ENCODE measurements at regions not wholly inside any gene's neighbourhood (a gene's known extent, or its start where the extent isn't known, plus 50 kb on each side); places are given as distances from the start of the nearest gene placed in this dataset.
A peak's percentile ranks its signal among the peaks of the same experiment; 100 is the strongest.

DNA sequence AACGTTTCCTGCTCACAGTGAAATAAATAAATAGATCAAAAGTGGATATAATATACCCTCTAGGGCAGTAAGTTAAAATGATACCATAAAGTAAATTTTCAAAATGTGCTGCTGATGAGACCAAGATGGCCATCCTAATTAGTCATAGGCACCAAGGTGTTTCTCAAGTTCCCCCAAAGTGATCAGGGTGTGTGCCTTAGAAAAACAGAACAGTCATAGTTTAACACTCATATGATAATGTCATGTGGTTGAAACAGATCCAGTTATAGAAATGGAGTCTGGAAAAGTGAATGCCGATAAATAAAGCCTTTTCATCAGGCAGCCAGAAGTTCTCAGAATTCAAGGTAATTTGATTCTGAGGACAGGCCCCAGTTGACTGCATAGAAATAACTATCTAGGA is 161.5 kb upstream of the CDKN2B start:
- H3K4me3 ChIP-seq (ENCODE audit: low read length), result peak overlapping the region; percentile 34
- no peaks in the 10 kb centered on the region for H3K79me2 ChIP-seq (ENCODE audit: low read length)
- H3K27me3 ChIP-seq (ENCODE audit: low read depth, low read length), result no peaks in the 10 kb centered on the region
- TF ChIP-seq EZH2phosphoT487 (IDR thresholded peaks at IDR 0.05; ENCODE audit: low read depth), result no peak
- TF ChIP-seq, protein P1, sequence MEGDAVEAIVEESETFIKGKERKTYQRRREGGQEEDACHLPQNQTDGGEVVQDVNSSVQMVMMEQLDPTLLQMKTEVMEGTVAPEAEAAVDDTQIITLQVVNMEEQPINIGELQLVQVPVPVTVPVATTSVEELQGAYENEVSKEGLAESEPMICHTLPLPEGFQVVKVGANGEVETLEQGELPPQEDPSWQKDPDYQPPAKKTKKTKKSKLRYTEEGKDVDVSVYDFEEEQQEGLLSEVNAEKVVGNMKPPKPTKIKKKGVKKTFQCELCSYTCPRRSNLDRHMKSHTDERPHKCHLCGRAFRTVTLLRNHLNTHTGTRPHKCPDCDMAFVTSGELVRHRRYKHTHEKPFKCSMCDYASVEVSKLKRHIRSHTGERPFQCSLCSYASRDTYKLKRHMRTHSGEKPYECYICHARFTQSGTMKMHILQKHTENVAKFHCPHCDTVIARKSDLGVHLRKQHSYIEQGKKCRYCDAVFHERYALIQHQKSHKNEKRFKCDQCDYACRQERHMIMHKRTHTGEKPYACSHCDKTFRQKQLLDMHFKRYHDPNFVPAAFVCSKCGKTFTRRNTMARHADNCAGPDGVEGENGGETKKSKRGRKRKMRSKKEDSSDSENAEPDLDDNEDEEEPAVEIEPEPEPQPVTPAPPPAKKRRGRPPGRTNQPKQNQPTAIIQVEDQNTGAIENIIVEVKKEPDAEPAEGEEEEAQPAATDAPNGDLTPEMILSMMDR (IDR thresholded peaks at IDR 0.05; ENCODE audit: low read depth, low read length), result no peak
- H3K27ac ChIP-seq (ENCODE audit: low read length), result peak overlapping the region; percentile 91
- H4K20me1 ChIP-seq (ENCODE audit: insufficient read depth, low read length), result no peaks in the 10 kb centered on the region
- peak overlapping the region; percentile 58 for H2AFZ ChIP-seq (ENCODE audit: low read depth, low read length)
- H3K9ac ChIP-seq (ENCODE audit: low read length), result peak overlapping the region; percentile 50; the same call in 1 of the 2 replicates
- no peaks in the 10 kb centered on the region for H3K9me3 ChIP-seq (ENCODE audit: insufficient read depth, low read length)
- peak overlapping the region; percentile 65 for H3K4me2 ChIP-seq (ENCODE audit: low read length)
- peaks cover 50% of the 10 kb centered on the region for H3K4me1 ChIP-seq (ENCODE audit: low read length)
- H3K36me3 ChIP-seq (replicated peaks; ENCODE audit: low read depth, low read length), result peaks cover 2% of the 10 kb centered on the region

DNA sequence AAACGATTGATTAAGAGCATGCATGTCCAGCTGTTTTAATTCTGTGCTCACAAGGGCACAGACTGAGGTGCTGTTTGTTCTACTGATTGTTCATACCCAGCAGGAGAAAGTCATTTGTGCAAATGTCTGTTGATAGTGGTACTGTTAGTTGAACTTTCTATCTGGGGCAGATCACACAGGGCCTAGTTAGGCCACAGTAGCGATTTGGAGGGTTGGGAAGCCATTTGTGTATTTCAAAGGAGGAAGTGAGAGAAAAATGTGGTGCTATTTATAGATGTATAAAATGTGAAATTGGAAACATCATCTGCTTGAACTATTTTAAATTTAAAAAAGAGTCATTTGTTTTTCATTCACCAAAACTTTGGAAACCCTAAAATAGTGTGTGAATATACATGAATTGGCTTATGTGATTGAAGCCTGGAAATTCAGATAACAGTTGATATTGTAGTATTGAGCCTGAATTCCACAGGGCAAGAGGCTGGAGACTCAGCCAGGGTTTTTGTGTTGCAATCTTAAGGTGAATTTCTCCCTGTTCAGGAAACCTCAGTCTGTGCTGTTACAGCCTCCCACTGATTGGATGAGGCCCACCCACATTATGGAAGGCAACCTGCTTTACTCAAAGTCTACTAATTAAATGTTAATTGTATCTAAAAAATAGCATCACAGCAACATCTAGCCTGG is 162.0 kb upstream of the CDKN2B start:
- H3K4me2 ChIP-seq (ENCODE audit: low read length), result peak overlapping the region; percentile 65
- H4K20me1 ChIP-seq (ENCODE audit: insufficient read depth, low read length), result no peaks in the 10 kb centered on the region
- H3K9me3 ChIP-seq (ENCODE audit: insufficient read depth, low read length), result no peaks in the 10 kb centered on the region
- peaks cover 2% of the 10 kb centered on the region for H3K36me3 ChIP-seq (replicated peaks; ENCODE audit: low read depth, low read length)
- no peaks in the 10 kb centered on the region for H3K27me3 ChIP-seq (ENCODE audit: low read depth, low read length)
- no peak for TF ChIP-seq EZH2phosphoT487 (IDR thresholded peaks at IDR 0.05; ENCODE audit: low read depth)
- TF ChIP-seq, protein P1 (IDR thresholded peaks at IDR 0.05; ENCODE audit: low read depth, low read length), result no peak
- peaks cover 50% of the 10 kb centered on the region for H3K4me1 ChIP-seq (ENCODE audit: low read length)
- peak overlapping the region; percentile 58 for H2AFZ ChIP-seq (ENCODE audit: low read depth, low read length)
- peak overlapping the region; percentile 91 for H3K27ac ChIP-seq (ENCODE audit: low read length)
- H3K9ac ChIP-seq (ENCODE audit: low read length), result peak overlapping the region; percentile 50; the same call in 1 of the 2 replicates
- peak overlapping the region; percentile 34 for H3K4me3 ChIP-seq (ENCODE audit: low read length)
- no peaks in the 10 kb centered on the region for H3K79me2 ChIP-seq (ENCODE audit: low read length)

DNA sequence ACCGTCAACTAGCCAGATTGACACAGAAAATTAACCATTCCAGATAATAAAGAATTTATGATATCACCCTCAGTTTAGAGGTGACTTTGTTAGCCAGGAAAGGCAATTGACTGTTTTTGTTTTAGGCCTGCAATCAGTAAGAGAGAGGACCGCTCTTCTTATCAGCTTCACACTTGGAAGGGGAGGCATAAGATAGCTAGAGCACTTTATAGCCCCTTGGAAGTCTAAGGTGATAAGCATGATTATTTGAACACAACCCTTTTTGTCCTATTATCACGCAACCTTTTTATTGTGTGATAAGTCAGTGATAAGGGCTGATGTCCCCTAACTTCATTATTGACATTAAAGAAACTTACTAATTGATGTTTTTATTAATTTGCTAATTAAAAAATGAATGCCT is 162.6 kb upstream of the CDKN2B start:
- TF ChIP-seq, protein P1 (IDR thresholded peaks at IDR 0.05; ENCODE audit: low read depth, low read length), result no peak
- TF ChIP-seq EZH2phosphoT487 (IDR thresholded peaks at IDR 0.05; ENCODE audit: low read depth), result no peak
- Histone ChIP-seq H3K79me2 (ENCODE audit: low read length) (no peaks in the 10 kb centered on the region), H4K20me1 (ENCODE audit: insufficient read depth, low read length) (no peaks in the 10 kb centered on the region), H3K27me3 (ENCODE audit: low read depth, low read length) (no peaks in the 10 kb centered on the region), H3K4me3 (ENCODE audit: low read length) (no peak overlapping the region), H3K9ac (ENCODE audit: low read length) (peak overlapping the region; percentile 50; the same call in 1 of the 2 replicates), H2AFZ (ENCODE audit: low read depth, low read length) (no peak overlapping the region), H3K4me2 (ENCODE audit: low read length) (peak overlapping the region; percentile 65; the same call in 1 of the 2 replicates), H3K9me3 (ENCODE audit: insufficient read depth, low read length) (no peaks in the 10 kb centered on the region), H3K27ac (ENCODE audit: low read length) (peak overlapping the region; percentile 91), H3K36me3 (replicated peaks; ENCODE audit: low read depth, low read length) (peaks cover 2% of the 10 kb centered on the region), H3K4me1 (ENCODE audit: low read length) (peaks cover 55% of the 10 kb centered on the region)

DNA sequence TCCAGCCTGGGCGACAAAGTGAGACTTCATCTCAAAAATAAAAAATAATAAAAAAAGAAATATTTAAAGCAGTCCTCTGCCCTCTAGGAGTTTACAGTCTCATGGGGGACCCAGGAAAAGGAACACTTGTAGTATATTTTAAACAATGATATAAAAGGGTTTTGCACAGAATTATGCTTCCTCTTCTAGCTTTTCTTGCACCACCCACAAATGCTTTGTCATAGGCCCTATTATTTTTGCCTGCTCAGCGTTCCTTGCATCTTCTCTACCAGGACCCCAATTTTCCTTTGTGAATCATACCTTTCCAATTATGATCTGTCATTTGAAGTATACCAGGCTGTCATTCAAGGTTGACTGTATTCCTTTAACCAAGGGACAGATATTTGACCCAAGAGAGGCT is 164.8 kb upstream of the CDKN2B start:
- Histone ChIP-seq H3K79me2 (ENCODE audit: low read length) (no peaks in the 10 kb centered on the region), H3K9ac (ENCODE audit: low read length) (no peak overlapping the region), H3K4me3 (ENCODE audit: low read length) (no peak overlapping the region), H3K27me3 (ENCODE audit: low read depth, low read length) (no peaks in the 10 kb centered on the region), H4K20me1 (ENCODE audit: insufficient read depth, low read length) (no peaks in the 10 kb centered on the region), H3K27ac (ENCODE audit: low read length) (no peak overlapping the region), H3K4me1 (ENCODE audit: low read length) (peaks cover 51% of the 10 kb centered on the region), H3K4me2 (ENCODE audit: low read length) (no peak overlapping the region), H3K9me3 (ENCODE audit: insufficient read depth, low read length) (no peaks in the 10 kb centered on the region), H2AFZ (ENCODE audit: low read depth, low read length) (no peak overlapping the region), H3K36me3 (replicated peaks; ENCODE audit: low read depth, low read length) (peaks cover 2% of the 10 kb centered on the region)
- TF ChIP-seq, protein P1 (IDR thresholded peaks at IDR 0.05; ENCODE audit: low read depth, low read length), result no peak
- TF ChIP-seq EZH2phosphoT487 (IDR thresholded peaks at IDR 0.05; ENCODE audit: low read depth), result no peak

Measured in OCI-LY3 (cell line).